GM21515 (cell line): ENCODE measurements at regions not wholly inside any gene's neighbourhood (a gene's known extent, or its start where the extent isn't known, plus 50 kb on each side); places are given as distances from the start of the nearest gene placed in this dataset.
"Not testable (repeated sequence)": the region's sequence is repeated elsewhere in the genome, so short reads cannot be mapped to it uniquely, and the experiment has no call there.

Experiments
- ATAC-seq: cut with Tn5 transposase; IDR thresholded peaks from one replicate; pipeline ENCODE4 v1.9.1; 2021; ENCODE audit not compliant: unreplicated experiment

GRCh38 chr5:89071101-89071940, 188.3 kb upstream of the MEF2C start:
- peak; percentile 79 for ATAC-seq

GRCh38 chr5:89069591-89069990, 186.6 kb upstream of the MEF2C start:
- no peak for ATAC-seq

GRCh38 chr5:89067362-89067761, 184.4 kb upstream of the MEF2C start:
- no peak for ATAC-seq

- ATAC-seq: peak; percentile 61
These were observed 182.9 kb upstream of the MEF2C start for GRCh38 chr5:89065919-89066318.

- ATAC-seq: no peak
These were observed 181.8 kb upstream of the MEF2C start for GRCh38 chr5:89064736-89065135.

- no peak for ATAC-seq
These were observed 181.1 kb upstream of the MEF2C start for GRCh38 chr5:89064054-89064453.

- no peak for ATAC-seq
These were observed 177.8 kb upstream of the MEF2C start for GRCh38 chr5:89060768-89061167.

GRCh38 chr5:89059274-89059673, 176.3 kb upstream of the MEF2C start:
- no peak for ATAC-seq

- no peak for ATAC-seq
These were observed 172.7 kb upstream of the MEF2C start for GRCh38 chr5:89055695-89056085.

GRCh38 chr5:89055015-89055694, 172.2 kb upstream of the MEF2C start:
- no peak for ATAC-seq

GRCh38 chr5:89053547-89053946, 170.6 kb upstream of the MEF2C start:
- ATAC-seq: no peak

- ATAC-seq: not testable (repeated sequence)
These were observed 167.1 kb upstream of the MEF2C start for GRCh38 chr5:89050062-89050461.

- ATAC-seq: no peak
These were observed 164.6 kb upstream of the MEF2C start for GRCh38 chr5:89047571-89047970.

- no peak for ATAC-seq
These were observed 162.2 kb upstream of the MEF2C start for GRCh38 chr5:89045216-89045615.

- ATAC-seq: no peak
These were observed 161.8 kb upstream of the MEF2C start for GRCh38 chr5:89044674-89045200.

- peak; percentile 72 for ATAC-seq
These were observed 160.7 kb upstream of the MEF2C start for GRCh38 chr5:89043676-89044075.

- no peak for ATAC-seq
These were observed 159.8 kb upstream of the MEF2C start for GRCh38 chr5:89042746-89043145.

GRCh38 chr5:89041976-89042375, 159.0 kb upstream of the MEF2C start:
- ATAC-seq: no peak

GRCh38 chr5:89041249-89041779, 158.3 kb upstream of the MEF2C start:
- no peak for ATAC-seq

GRCh38 chr5:89036704-89037489, 153.9 kb upstream of the MEF2C start:
- ATAC-seq: no peak

GRCh38 chr5:89036166-89036565, 153.2 kb upstream of the MEF2C start:
- no peak for ATAC-seq
